ENCODE measurements at regions not wholly inside any gene's neighbourhood (a gene's known extent, or its start where the extent isn't known, plus 50 kb on each side); places are given as distances from the start of the nearest gene placed in this dataset.
A peak's percentile ranks its signal among the peaks of the same experiment; 100 is the strongest.

DNA sequence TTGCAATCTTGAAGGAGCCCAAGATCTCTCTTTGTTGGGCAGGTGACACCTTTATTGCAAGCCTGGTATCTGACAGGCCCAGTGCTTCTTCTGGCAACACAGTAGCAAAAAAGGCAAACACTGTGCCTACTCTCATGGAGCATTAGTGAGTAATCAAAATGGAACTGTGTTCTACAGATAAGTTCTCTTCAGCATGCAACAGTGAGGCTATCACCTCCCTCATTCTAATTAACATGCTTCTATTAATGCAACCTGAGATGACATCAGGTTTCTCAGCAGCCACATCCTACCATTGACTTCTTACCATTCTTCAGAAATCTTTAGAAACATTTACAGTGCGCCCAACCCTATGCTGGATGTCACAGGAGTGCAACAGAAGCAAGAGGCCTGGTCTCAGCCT lies 77.9 kb upstream of the KCNMA1 start:
- Histone ChIP-seq H3K27me3 (ENCODE audit: insufficient read depth, low read length, poor library complexity, severe bottlenecking) (no peaks in the 10 kb centered on the region), H3K36me3 (ENCODE audit: insufficient read depth, low read length) (no peaks in the 10 kb centered on the region), H3K27ac (ENCODE audit: low read depth, low read length) (no peak overlapping the region), H3K4me3 (ENCODE audit: low read length) (no peak overlapping the region), H3K9me3 (ENCODE audit: low read length) (no peaks in the 10 kb centered on the region), H3K4me1 (ENCODE audit: insufficient read depth, low read length) (peaks cover 4% of the 10 kb centered on the region)
- CTCF ChIA-PET: interaction anchor here (1.1 to 4.3 kb wide), 2 partner anchors 9 to 122 kb away, joined by 3 to 20 read pairs; no protein-coding TSS in a partner anchor
- Mint-ChIP-seq H3K27ac (peak overlapping the region in 1 of 8 donors; percentile 56), H3K36me3 (no peaks in the 10 kb centered on the region), H3K4me3 (no peak overlapping the region), H3K27me3 (peaks cover 8 to 32% of the 10 kb centered on the region in 2 donors), H3K4me1 (peaks cover 4 to 10% (median 6%) of the 10 kb centered on the region in 3 donors), H3K9me3 (no peaks in the 10 kb centered on the region)
- no peak for DNase-seq
- POLR2A ChIA-PET: no interaction called here

DNA sequence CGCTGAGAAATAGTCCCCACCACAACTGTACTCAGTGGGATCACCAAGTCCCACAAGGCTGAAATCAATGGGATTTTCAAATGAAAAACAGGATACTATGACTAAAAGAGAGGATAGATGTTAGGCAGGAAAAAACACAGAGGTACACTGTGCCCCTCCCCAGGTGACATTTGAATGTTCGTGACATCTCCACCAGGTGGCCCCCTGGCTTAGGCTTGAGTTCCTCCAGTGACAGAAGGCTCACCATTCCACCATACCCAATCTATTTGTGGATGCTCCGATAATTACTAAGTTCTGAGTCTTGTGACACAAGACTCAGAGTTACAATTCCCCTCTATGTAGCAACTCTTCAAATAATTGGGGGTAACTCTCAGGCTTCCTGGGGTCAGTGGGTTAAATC lies 77.5 kb upstream of the KCNMA1 start:
- Mint-ChIP-seq H3K27me3 (peaks cover 10 to 35% of the 10 kb centered on the region in 2 donors), H3K36me3 (no peaks in the 10 kb centered on the region), H3K4me1 (peaks cover 7 to 12% (median 10%) of the 10 kb centered on the region in 3 donors), H3K4me3 (no peak overlapping the region), H3K9me3 (no peaks in the 10 kb centered on the region), H3K27ac (peak overlapping the region in 1 of 8 donors; percentile 56)
- ChIA-PET POLR2A (no interaction called here), CTCF (interaction anchor here (1.1 to 4.3 kb wide), 2 partner anchors 9 to 122 kb away, joined by 3 to 20 read pairs; no protein-coding TSS in a partner anchor)
- Histone ChIP-seq H3K4me3 (ENCODE audit: low read length) (no peak overlapping the region), H3K27me3 (ENCODE audit: insufficient read depth, low read length, poor library complexity, severe bottlenecking) (no peaks in the 10 kb centered on the region), H3K4me1 (ENCODE audit: insufficient read depth, low read length) (peaks cover 4% of the 10 kb centered on the region), H3K27ac (ENCODE audit: low read depth, low read length) (no peak overlapping the region), H3K36me3 (ENCODE audit: insufficient read depth, low read length) (no peaks in the 10 kb centered on the region), H3K9me3 (ENCODE audit: low read length) (no peaks in the 10 kb centered on the region)
- DNase-seq: no peak

DNA sequence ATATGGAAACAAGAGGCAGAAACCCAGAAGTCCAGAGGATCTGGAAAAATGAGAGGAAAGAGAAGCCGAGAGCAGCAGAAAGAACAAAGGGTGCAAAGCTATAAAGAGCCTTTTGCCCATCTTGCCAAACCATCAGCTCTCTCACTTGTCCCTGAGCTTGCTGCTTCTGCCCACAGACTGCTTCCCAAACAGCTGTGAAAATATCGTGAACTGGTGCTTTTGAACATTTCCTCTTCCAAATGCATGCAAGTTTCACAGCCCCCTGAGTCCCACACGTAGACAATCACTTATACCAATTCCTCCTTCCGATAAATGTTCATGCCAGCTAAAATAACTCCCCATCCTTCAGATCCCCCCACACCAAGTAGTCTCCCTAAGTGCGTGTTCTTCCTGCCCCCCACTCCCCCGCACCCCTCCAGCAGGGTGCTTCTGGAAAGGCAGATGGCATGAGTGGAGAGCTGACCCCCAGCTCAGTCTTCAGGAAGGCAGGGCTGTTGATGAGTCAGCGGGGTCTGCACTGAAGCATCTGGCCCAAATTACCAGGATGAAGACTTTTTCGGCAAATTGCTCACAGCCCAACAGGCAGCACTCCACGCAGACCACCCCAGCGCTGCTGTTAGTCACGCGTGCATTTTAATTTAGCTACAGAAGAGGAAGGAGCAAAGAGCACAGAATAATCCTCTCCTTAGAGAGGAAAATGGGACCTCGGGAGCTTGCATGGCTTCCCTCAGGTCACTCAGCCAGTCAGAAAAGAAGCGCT lies 76.1 kb upstream of the KCNMA1 start:
- Mint-ChIP-seq H3K4me3 (no peak overlapping the region), H3K9me3 (no peaks in the 10 kb centered on the region), H3K4me1 (peaks cover 8 to 12% (median 11%) of the 10 kb centered on the region in 3 donors), H3K27me3 (peaks cover 13 to 32% of the 10 kb centered on the region in 2 donors), H3K27ac (peak overlapping the region in 1 of 8 donors; percentile 51), H3K36me3 (no peaks in the 10 kb centered on the region)
- peaks cover 4% of the 10 kb centered on the region for H3K4me1 ChIP-seq (ENCODE audit: insufficient read depth, low read length)
- H3K4me3 ChIP-seq (ENCODE audit: low read length): no peak overlapping the region
- no peaks in the 10 kb centered on the region for H3K36me3 ChIP-seq (ENCODE audit: insufficient read depth, low read length)
- no peak overlapping the region for H3K27ac ChIP-seq (ENCODE audit: low read depth, low read length)
- H3K27me3 ChIP-seq (ENCODE audit: insufficient read depth, low read length, poor library complexity, severe bottlenecking): no peaks in the 10 kb centered on the region
- H3K9me3 ChIP-seq (ENCODE audit: low read length): no peaks in the 10 kb centered on the region
- CTCF ChIA-PET: interaction anchor here (0.7 to 4.7 kb wide), 6 partner anchors 9 to 540 kb away, joined by 3 to 20 read pairs (median 4); no protein-coding TSS in a partner anchor
- POLR2A ChIA-PET: no interaction called here
- DNase-seq: no peak

DNA sequence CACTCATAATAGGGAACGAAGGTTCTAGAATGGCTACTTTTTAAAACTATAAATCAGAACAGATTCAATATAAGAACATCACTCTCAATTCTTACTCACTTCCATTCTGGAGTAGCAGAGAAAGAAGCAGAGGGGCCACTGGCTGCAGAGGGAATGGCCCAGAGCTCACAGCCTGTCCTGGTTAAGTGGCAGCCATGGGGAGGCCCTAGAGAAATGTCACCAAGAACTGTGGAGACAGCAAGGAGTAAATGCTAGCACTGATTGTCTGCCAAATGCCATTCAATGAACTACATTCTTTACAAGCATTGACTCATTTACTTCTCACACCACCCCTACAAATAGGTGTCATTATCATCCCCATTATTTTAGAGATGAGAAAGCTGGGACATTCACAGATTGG lies 74.6 kb upstream of the KCNMA1 start:
- Mint-ChIP-seq H3K9me3 (no peaks in the 10 kb centered on the region), H3K27me3 (peaks cover 13 to 24% of the 10 kb centered on the region in 2 donors), H3K27ac (no peak overlapping the region), H3K4me1 (peaks cover 8 to 12% (median 11%) of the 10 kb centered on the region in 3 donors), H3K36me3 (no peaks in the 10 kb centered on the region), H3K4me3 (no peak overlapping the region)
- POLR2A ChIA-PET: no interaction called here
- Histone ChIP-seq H3K4me1 (ENCODE audit: insufficient read depth, low read length) (peaks cover 4% of the 10 kb centered on the region), H3K27me3 (ENCODE audit: insufficient read depth, low read length, poor library complexity, severe bottlenecking) (no peaks in the 10 kb centered on the region), H3K4me3 (ENCODE audit: low read length) (no peak overlapping the region), H3K27ac (ENCODE audit: low read depth, low read length) (no peak overlapping the region), H3K36me3 (ENCODE audit: insufficient read depth, low read length) (no peaks in the 10 kb centered on the region), H3K9me3 (ENCODE audit: low read length) (no peaks in the 10 kb centered on the region)
- CTCF ChIA-PET: interaction anchor here (0.7 to 4.7 kb wide), 12 partner anchors 10 to 551 kb away, joined by 3 to 20 read pairs (median 5); no protein-coding TSS in a partner anchor
- DNase-seq: no peak

DNA sequence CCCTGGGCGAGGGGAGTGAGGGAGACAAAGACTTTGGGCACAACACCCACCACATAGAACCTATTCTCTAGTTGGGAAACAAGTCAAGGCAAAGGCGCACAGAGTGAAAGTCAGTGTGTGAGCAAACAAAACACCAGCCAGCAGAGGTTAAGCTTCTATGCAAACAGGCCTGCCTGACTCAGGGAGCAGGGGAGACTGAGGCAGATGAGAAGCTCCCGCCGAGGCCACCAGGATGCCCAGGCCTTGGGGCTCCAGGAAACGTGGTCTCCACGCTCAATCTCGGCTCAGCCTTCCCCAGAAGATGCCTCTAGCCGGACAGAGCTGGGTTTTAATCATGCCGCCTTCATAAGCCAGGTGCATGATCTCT lies 74.1 kb upstream of the KCNMA1 start:
- H3K4me3 ChIP-seq (ENCODE audit: low read length): no peak overlapping the region
- H3K27me3 Mint-ChIP-seq: peaks cover 13 to 24% of the 10 kb centered on the region in 2 donors
- peak overlapping the region in 4 of 7 donors; percentile 15 to 79 (median 64) for H3K4me3 Mint-ChIP-seq
- no peaks in the 10 kb centered on the region for H3K27me3 ChIP-seq (ENCODE audit: insufficient read depth, low read length, poor library complexity, severe bottlenecking)
- H3K36me3 Mint-ChIP-seq: no peaks in the 10 kb centered on the region
- ChIA-PET POLR2A (no interaction called here), CTCF (interaction anchor here (0.7 to 4.7 kb wide), 14 partner anchors 8 to 551 kb away, joined by 3 to 20 read pairs (median 4); no protein-coding TSS in a partner anchor)
- H3K27ac Mint-ChIP-seq: peak overlapping the region in 1 of 8 donors; percentile 53
- H3K36me3 ChIP-seq (ENCODE audit: insufficient read depth, low read length): no peaks in the 10 kb centered on the region
- H3K27ac ChIP-seq (ENCODE audit: low read depth, low read length): no peak overlapping the region
- no peak for DNase-seq
- H3K4me1 ChIP-seq (ENCODE audit: insufficient read depth, low read length): peaks cover 4% of the 10 kb centered on the region
- H3K4me1 Mint-ChIP-seq: peaks cover 8 to 12% (median 11%) of the 10 kb centered on the region in 3 donors
- no peaks in the 10 kb centered on the region for H3K9me3 ChIP-seq (ENCODE audit: low read length)
- H3K9me3 Mint-ChIP-seq: no peaks in the 10 kb centered on the region

DNA sequence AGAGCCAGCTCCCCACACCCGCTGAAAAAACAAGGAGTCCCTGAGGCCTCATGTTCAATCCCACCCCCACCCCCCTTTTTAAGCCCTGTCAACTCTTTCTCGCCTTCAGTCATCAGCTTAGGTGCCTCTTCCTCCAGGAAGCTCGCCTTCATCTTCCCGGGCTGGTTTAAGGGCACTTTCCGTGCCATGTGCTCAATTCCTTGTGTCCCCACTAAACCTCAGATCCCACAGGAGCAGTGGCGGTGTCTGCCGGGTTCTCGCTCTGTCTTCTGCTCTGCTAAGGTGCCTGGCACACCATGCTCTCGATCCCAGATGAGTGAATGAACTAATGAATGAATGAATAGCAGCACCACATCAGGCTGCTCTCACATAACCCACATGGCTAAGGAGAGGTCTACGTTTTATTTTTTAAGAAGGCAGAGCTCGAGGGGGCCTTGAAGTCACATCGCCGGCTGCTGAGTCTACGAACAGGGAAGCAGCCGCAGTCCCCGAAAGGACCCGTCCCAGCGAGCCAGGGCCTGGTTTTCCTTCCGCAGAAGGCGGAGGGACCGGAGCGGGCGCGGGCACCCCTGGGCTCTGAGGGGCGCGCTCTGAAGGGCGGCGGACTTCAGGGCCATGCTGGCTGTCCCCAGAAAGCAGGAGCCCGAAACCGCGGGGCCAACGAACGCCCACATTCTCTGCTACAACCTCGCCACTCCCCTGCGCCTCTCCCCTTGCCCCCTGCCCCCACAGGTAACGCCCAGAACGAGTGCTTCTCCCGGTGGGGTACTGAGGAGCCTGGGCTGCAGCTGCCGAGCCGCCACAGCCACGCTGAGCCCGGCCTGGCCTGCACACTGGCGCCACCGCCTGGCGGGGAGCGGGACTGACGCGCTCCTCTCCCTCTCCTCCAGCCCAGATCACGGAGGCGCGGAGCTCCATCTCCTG lies 73.4 kb upstream of the KCNMA1 start:
- Histone ChIP-seq H3K9me3 (ENCODE audit: low read length) (no peaks in the 10 kb centered on the region), H3K4me1 (ENCODE audit: insufficient read depth, low read length) (peaks cover 4% of the 10 kb centered on the region), H3K27ac (ENCODE audit: low read depth, low read length) (no peak overlapping the region), H3K27me3 (ENCODE audit: insufficient read depth, low read length, poor library complexity, severe bottlenecking) (no peaks in the 10 kb centered on the region), H3K36me3 (ENCODE audit: insufficient read depth, low read length) (no peaks in the 10 kb centered on the region), H3K4me3 (ENCODE audit: low read length) (no peak overlapping the region)
- H3K27ac Mint-ChIP-seq: peak overlapping the region in 1 of 8 donors; percentile 53
- peak; percentile 47 to 74 (median 61) for DNase-seq
- peak overlapping the region; percentile 14 to 79 (median 62) for H3K4me3 Mint-ChIP-seq
- POLR2A ChIA-PET: no interaction called here
- no peaks in the 10 kb centered on the region for H3K9me3 Mint-ChIP-seq
- CTCF ChIA-PET: interaction anchor here (0.7 to 4.7 kb wide), 12 partner anchors 8 to 537 kb away, joined by 3 to 20 read pairs (median 4); no protein-coding TSS in a partner anchor
- H3K4me1 Mint-ChIP-seq: peaks cover 8 to 12% (median 11%) of the 10 kb centered on the region in 3 donors
- no peaks in the 10 kb centered on the region for H3K36me3 Mint-ChIP-seq
- H3K27me3 Mint-ChIP-seq: peaks cover 12 to 27% of the 10 kb centered on the region in 2 donors

DNA sequence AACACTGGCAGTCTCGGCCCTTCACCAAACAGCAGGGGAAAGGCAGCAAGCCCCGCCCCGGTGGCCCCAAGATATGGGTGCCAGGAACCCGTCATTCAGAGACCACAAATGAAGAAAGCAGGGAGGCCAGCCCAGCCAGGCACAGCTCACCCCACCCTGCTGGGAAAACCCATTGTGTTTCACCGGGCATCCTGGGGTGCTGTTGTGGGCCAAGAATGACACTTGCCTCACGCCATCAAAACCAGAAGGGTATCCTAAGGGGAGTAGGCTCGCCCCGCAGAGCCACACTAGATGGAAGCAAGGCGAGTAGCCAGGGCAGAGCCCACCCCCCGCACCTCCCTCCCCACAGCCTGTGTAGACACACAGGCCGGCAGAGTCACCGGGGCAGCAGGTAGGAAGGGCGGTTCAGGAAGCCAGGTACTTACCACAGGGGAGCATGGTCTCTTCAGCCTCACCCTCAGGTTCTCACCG lies 72.5 kb upstream of the KCNMA1 start:
- no peak overlapping the region for H3K4me3 ChIP-seq (ENCODE audit: low read length)
- H3K4me1 Mint-ChIP-seq: peaks cover 8 to 12% (median 11%) of the 10 kb centered on the region in 3 donors
- POLR2A ChIA-PET: no interaction called here

More for the DNA sequence above, 72.5 kb upstream of the KCNMA1 start:
- H3K36me3 Mint-ChIP-seq: no peaks in the 10 kb centered on the region
- H3K36me3 ChIP-seq (ENCODE audit: insufficient read depth, low read length): no peaks in the 10 kb centered on the region
- H3K27ac Mint-ChIP-seq: no peak overlapping the region
- no peak overlapping the region for H3K27ac ChIP-seq (ENCODE audit: low read depth, low read length)
- peak overlapping the region in 3 of 7 donors; percentile 20 to 62 (median 26) for H3K4me3 Mint-ChIP-seq
- peaks cover 12 to 32% of the 10 kb centered on the region in 2 donors for H3K27me3 Mint-ChIP-seq
- no peak for DNase-seq
- peaks cover 4% of the 10 kb centered on the region for H3K4me1 ChIP-seq (ENCODE audit: insufficient read depth, low read length)
- CTCF ChIA-PET: interaction anchor here (4.7 kb wide), 1 partner anchor 127 kb away, joined by 20 read pairs; no protein-coding TSS in a partner anchor
- H3K27me3 ChIP-seq (ENCODE audit: insufficient read depth, low read length, poor library complexity, severe bottlenecking): no peaks in the 10 kb centered on the region
- no peaks in the 10 kb centered on the region for H3K9me3 ChIP-seq (ENCODE audit: low read length)
- no peaks in the 10 kb centered on the region for H3K9me3 Mint-ChIP-seq

Data from CD8-positive, alpha-beta memory T cell (primary cell).